ENCODE measurements at regions not wholly inside any gene's neighbourhood (a gene's known extent, or its start where the extent isn't known, plus 50 kb on each side); places are given as distances from the start of the nearest gene placed in this dataset.
"Not testable (repeated sequence)": the region's sequence is repeated elsewhere in the genome, so short reads cannot be mapped to it uniquely, and the experiment has no call there.

DNA sequence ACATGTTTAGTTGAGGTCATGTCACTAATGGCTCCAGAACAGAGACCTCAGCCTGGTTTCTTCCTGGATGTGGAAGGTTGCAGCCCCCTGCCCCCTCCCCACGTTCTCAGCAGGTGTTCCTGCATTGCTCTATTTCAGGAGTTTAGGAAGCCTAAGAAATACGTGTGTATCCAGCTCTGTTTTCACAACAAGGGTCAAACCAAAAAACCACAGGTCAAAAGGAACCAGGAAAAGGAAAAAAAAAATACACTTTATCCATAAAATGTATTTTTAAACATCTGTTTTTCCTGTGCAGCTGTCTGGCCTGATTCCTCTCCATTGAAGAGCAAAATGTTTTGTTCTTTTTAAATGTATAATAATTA, 107.9 kb upstream of the PLEKHG1 start:
- in situ Hi-C loops (cut with HindIII; ENCODE audit: low pct_ligation_motif_present, low sequenced_read_pairs): no loop called here
- no peak for DNase-seq
- Histone ChIP-seq H3K4me3 (ENCODE audit: low read depth, low read length) (no peak overlapping the region), H3K27me3 (replicated peaks) (no peaks in the 10 kb centered on the region), H3K36me3 (replicated peaks) (no peaks in the 10 kb centered on the region), H3K27ac (no peak overlapping the region)
- TF ChIP-seq, protein P1, sequence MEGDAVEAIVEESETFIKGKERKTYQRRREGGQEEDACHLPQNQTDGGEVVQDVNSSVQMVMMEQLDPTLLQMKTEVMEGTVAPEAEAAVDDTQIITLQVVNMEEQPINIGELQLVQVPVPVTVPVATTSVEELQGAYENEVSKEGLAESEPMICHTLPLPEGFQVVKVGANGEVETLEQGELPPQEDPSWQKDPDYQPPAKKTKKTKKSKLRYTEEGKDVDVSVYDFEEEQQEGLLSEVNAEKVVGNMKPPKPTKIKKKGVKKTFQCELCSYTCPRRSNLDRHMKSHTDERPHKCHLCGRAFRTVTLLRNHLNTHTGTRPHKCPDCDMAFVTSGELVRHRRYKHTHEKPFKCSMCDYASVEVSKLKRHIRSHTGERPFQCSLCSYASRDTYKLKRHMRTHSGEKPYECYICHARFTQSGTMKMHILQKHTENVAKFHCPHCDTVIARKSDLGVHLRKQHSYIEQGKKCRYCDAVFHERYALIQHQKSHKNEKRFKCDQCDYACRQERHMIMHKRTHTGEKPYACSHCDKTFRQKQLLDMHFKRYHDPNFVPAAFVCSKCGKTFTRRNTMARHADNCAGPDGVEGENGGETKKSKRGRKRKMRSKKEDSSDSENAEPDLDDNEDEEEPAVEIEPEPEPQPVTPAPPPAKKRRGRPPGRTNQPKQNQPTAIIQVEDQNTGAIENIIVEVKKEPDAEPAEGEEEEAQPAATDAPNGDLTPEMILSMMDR (IDR thresholded peaks at IDR 0.05; ENCODE audit: low read depth, low read length, missing control alignments): no peak

DNA sequence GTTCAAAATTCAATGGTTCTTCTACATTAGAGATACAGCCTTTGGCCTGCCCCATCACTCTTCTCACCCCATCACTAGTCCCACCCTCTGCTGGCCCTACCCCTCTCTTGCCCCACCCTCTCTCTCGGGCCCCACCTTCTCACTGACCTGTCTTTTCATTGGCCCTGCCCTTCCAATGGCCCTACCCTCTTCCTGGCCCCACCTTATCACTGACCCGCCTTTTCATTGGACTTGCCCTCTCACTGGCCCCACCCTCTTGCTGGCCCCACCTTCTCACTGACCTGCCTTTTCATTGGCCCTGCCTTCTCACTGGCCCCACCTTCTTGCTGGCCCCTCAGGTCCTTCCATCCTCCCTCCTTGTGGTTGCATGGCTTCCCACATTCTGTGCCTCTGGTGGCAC, 107.2 kb upstream of the PLEKHG1 start:
- TF ChIP-seq, protein P1 (IDR thresholded peaks at IDR 0.05; ENCODE audit: low read depth, low read length, missing control alignments): no peak
- no peaks in the 10 kb centered on the region for H3K36me3 ChIP-seq (replicated peaks)
- H3K4me3 ChIP-seq (ENCODE audit: low read depth, low read length): no peak overlapping the region
- H3K27me3 ChIP-seq (replicated peaks): no peaks in the 10 kb centered on the region
- no peak for DNase-seq
- H3K27ac ChIP-seq: no peak overlapping the region
- in situ Hi-C loops (cut with HindIII; ENCODE audit: low pct_ligation_motif_present, low sequenced_read_pairs): no loop called here

DNA sequence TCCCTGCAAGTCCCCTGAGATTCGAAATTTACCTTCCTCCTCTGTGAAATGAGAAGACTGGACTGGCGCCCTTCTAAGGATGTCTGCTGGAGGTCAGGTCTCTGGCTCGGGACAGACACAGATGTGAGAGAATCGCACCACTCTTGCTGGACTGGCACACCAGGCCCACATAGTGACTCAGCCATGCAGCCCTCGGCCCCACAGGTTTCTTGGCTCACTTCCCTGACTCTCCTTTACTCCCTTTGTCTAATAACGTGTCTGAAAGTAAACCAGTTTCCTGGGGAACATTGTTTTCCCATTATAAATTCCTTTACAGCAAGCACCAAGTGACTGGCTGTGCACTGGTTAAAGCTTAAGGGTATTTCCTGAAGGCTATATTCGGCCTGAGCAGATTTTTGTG, 106.7 kb upstream of the PLEKHG1 start:
- Histone ChIP-seq H3K27ac (no peak overlapping the region), H3K36me3 (replicated peaks) (no peaks in the 10 kb centered on the region), H3K4me3 (ENCODE audit: low read depth, low read length) (no peak overlapping the region), H3K27me3 (replicated peaks) (no peaks in the 10 kb centered on the region)
- in situ Hi-C loops (cut with HindIII; ENCODE audit: low pct_ligation_motif_present, low sequenced_read_pairs): no loop called here
- TF ChIP-seq, protein P1 (IDR thresholded peaks at IDR 0.05; ENCODE audit: low read depth, low read length, missing control alignments): no peak
- peak; percentile 18 for DNase-seq

DNA sequence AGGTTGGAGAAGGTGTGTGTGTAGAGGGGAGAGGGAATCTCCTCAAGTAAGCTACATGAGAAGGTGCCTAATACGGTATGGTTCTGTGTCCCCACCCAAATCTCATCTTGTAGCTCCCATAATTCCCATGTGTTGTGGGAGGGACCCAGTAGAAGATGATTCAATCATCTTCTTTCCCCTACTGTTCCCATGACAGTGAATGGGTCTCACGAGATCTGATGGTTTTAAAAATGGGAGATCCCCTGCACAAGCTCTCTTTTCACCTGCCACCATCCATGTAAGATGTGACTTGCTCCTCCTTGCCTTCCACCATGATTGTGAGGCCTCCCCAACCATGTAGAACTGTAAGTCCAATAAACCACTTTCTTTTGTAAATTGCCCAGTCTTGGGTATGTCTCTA, 106.1 kb upstream of the PLEKHG1 start:
- DNase-seq; H3K4me3 ChIP-seq (ENCODE audit: low read depth, low read length); in situ Hi-C loops (cut with HindIII; ENCODE audit: low pct_ligation_motif_present, low sequenced_read_pairs); H3K27me3 ChIP-seq (replicated peaks); H3K27ac ChIP-seq; H3K36me3 ChIP-seq (replicated peaks): not testable (repeated sequence)

DNA sequence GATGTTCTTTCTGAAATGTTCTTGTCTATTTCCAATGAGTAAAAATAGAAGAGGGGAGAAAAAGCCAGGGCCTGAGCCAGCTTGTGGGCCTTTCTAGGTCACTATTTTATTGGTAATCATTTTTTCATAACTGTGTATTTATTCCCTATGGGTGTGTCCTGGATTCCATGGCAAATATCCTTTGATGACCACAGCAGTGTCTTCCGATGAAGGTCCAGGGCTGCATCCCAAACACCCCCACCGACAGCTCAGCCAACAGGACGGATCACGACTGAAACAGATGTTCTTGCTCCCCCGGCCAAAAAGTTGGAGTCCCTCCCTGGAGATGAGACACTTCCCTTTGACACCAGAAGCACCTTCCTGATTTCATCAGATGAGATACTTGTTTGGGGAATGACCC, 105.4 kb upstream of the PLEKHG1 start:
- H3K27ac ChIP-seq: no peak overlapping the region
- DNase-seq: no peak
- H3K36me3 ChIP-seq (replicated peaks): no peaks in the 10 kb centered on the region
- H3K27me3 ChIP-seq (replicated peaks): no peaks in the 10 kb centered on the region
- H3K4me3 ChIP-seq (ENCODE audit: low read depth, low read length): no peak overlapping the region
- in situ Hi-C loops (cut with HindIII; ENCODE audit: low pct_ligation_motif_present, low sequenced_read_pairs): no loop called here
- TF ChIP-seq, protein P1 (IDR thresholded peaks at IDR 0.05; ENCODE audit: low read depth, low read length, missing control alignments): no peak

DNA sequence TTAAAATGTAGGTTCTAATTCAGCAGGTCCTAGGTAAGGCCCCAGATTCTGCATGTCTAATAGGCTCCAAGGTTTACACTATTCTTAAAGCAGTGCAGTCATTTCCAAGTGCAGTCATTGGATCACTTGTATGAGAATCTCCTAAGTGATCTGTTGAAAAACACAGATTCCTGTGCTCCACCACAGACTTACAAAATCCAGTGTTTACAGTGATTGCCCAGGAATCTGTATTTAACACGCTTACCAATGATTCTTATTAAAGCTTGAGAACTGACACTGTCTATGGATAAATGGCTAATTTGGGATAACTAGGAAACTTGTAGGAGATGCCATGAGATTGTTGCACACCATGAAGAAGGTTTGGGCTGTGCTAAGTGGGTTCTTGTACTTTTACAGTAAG, 104.6 kb upstream of the PLEKHG1 start:
- DNase-seq: no peak
- in situ Hi-C loops (cut with HindIII; ENCODE audit: low pct_ligation_motif_present, low sequenced_read_pairs): no loop called here
- Histone ChIP-seq H3K27me3 (replicated peaks) (no peaks in the 10 kb centered on the region), H3K27ac (no peak overlapping the region), H3K4me3 (ENCODE audit: low read depth, low read length) (no peak overlapping the region), H3K36me3 (replicated peaks) (no peaks in the 10 kb centered on the region)
- TF ChIP-seq, protein P1 (IDR thresholded peaks at IDR 0.05; ENCODE audit: low read depth, low read length, missing control alignments): no peak

Measured in brain microvascular endothelial cell (primary cell).